OCI-LY1 (cell line): ENCODE measurements at regions not wholly inside any gene's neighbourhood (a gene's known extent, or its start where the extent isn't known, plus 50 kb on each side); places are given as distances from the start of the nearest gene placed in this dataset.

Experiments used
- H2AFZ ChIP-seq: fragments of 200-600 bp; sonication (generic), shearing (Covaris generic); 2 replicates; pipeline ENCODE4 v1.6.0; 2014; ENCODE audit warnings: antibody characterized with exemption, mild to moderate bottlenecking, low read length
- H3F3A ChIP-seq: fragments of 200-600 bp; sonication (generic), shearing (Covaris generic); 2 replicates; pipeline ENCODE4 v1.6.0; 2014; ENCODE audit warnings: mild to moderate bottlenecking, antibody characterized with exemption, low read length, moderate library complexity; ENCODE audit not compliant: insufficient read depth
- H3K27ac ChIP-seq: fragments of 200-600 bp; sonication (generic); 2 replicates; pipeline ENCODE4 v1.5.1; 2014; ENCODE audit warnings: low read length, mixed run types, mild to moderate bottlenecking, low read depth; ENCODE audit not compliant: poor library complexity, severe bottlenecking
- H3K27me3 ChIP-seq: fragments of 200-600 bp; sonication (generic); 2 replicates; pipeline ENCODE4 v1.6.0; 2014; ENCODE audit warnings: antibody characterized with exemption, mild to moderate bottlenecking, low read length, moderate library complexity; ENCODE audit not compliant: insufficient read depth
- H3K36me3 ChIP-seq: fragments of 200-600 bp; sonication (generic); 2 replicates; pipeline ENCODE4 v1.6.1; 2014; ENCODE audit warnings: mild to moderate bottlenecking, antibody characterized with exemption, low read length, moderate library complexity, mixed read lengths; ENCODE audit not compliant: insufficient read depth
- H3K4me1 ChIP-seq: fragments of 200-600 bp; sonication (generic); 2 replicates; pipeline ENCODE4 v1.5.1; 2014; ENCODE audit warnings: mild to moderate bottlenecking, low read length, moderate library complexity; ENCODE audit not compliant: insufficient read depth, severe bottlenecking
- H3K4me2 ChIP-seq: fragments of 200-600 bp; sonication (generic), shearing (Covaris generic); 2 replicates; pipeline ENCODE4 v1.6.1; 2014; ENCODE audit warnings: low read length
- H3K4me3 ChIP-seq: fragments of 200-600 bp; sonication (generic); 2 replicates; pipeline ENCODE4 v1.5.1; 2014; ENCODE audit warnings: low read length, low read depth, mild to moderate bottlenecking, mixed read lengths; ENCODE audit not compliant: poor library complexity, severe bottlenecking
- H3K79me2 ChIP-seq: fragments of 200-600 bp; shearing (Covaris generic); 2 replicates; pipeline ENCODE4 v1.6.1; 2016; ENCODE audit warnings: mixed run types, low read length, mixed read lengths; ENCODE audit not compliant: insufficient read depth
- H3K9ac ChIP-seq: fragments of 200-600 bp; sonication (generic), shearing (Covaris generic); 2 replicates; pipeline ENCODE4 v1.6.1; 2014; ENCODE audit warnings: mild to moderate bottlenecking, low read length, mixed read lengths
- H3K9me2 ChIP-seq: fragments of 200-600 bp; sonication (generic), shearing (Covaris generic); 2 replicates; pipeline ENCODE4 v1.6.1; 2014; ENCODE audit warnings: low read depth, mild to moderate bottlenecking, low read length, mixed read lengths
- H3K9me3 ChIP-seq: fragments of 200-600 bp; shearing (Covaris generic); 2 replicates; pipeline ENCODE4 v1.6.1; 2014; ENCODE audit warnings: low read length, mixed read lengths
- H4K20me1 ChIP-seq: fragments of 200-600 bp; sonication (generic), shearing (Covaris generic); 2 replicates; pipeline ENCODE4 v1.6.0; 2016; ENCODE audit warnings: mild to moderate bottlenecking, low read length; ENCODE audit not compliant: insufficient read depth
- EZH2 ChIP-seq: fragments of 200-600 bp; sonication (generic), shearing (Covaris generic); IDR thresholded peaks from 2 replicates; pipeline ENCODE4 v1.8.0; 2017; ENCODE audit warnings: borderline replicate concordance, mixed run types, mild to moderate bottlenecking, antibody characterized with exemption, low read length, moderate library complexity, mixed read lengths
- TF ChIP-seq, protein P1 (sequence below): fragments of 200-600 bp; sonication (generic), shearing (Covaris generic); IDR thresholded peaks from 2 replicates; pipeline ENCODE4 v1.5.1; 2017; ENCODE audit warnings: mild to moderate bottlenecking, antibody characterized with exemption, low read length, moderate library complexity, mixed read lengths

GRCh38 chr7:67817481-67817880 lies 820.8 kb downstream of the TYW1 start:
- Histone ChIP-seq H3K79me2 (no peaks in the 10 kb centered on the region), H3K27ac (no peak overlapping the region), H3K9ac (no peak overlapping the region), H3K9me3 (no peaks in the 10 kb centered on the region), H3K4me1 (no peaks in the 10 kb centered on the region), H3F3A (no peaks in the 10 kb centered on the region), H4K20me1 (no peaks in the 10 kb centered on the region), H3K4me3 (no peak overlapping the region), H3K27me3 (no peaks in the 10 kb centered on the region), H3K9me2 (no peaks in the 10 kb centered on the region), H3K4me2 (no peak overlapping the region), H2AFZ (no peak overlapping the region), H3K36me3 (no peaks in the 10 kb centered on the region)
- TF ChIP-seq EZH2, result no peak
- TF ChIP-seq, protein P1, sequence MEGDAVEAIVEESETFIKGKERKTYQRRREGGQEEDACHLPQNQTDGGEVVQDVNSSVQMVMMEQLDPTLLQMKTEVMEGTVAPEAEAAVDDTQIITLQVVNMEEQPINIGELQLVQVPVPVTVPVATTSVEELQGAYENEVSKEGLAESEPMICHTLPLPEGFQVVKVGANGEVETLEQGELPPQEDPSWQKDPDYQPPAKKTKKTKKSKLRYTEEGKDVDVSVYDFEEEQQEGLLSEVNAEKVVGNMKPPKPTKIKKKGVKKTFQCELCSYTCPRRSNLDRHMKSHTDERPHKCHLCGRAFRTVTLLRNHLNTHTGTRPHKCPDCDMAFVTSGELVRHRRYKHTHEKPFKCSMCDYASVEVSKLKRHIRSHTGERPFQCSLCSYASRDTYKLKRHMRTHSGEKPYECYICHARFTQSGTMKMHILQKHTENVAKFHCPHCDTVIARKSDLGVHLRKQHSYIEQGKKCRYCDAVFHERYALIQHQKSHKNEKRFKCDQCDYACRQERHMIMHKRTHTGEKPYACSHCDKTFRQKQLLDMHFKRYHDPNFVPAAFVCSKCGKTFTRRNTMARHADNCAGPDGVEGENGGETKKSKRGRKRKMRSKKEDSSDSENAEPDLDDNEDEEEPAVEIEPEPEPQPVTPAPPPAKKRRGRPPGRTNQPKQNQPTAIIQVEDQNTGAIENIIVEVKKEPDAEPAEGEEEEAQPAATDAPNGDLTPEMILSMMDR, result no peak

DNA sequence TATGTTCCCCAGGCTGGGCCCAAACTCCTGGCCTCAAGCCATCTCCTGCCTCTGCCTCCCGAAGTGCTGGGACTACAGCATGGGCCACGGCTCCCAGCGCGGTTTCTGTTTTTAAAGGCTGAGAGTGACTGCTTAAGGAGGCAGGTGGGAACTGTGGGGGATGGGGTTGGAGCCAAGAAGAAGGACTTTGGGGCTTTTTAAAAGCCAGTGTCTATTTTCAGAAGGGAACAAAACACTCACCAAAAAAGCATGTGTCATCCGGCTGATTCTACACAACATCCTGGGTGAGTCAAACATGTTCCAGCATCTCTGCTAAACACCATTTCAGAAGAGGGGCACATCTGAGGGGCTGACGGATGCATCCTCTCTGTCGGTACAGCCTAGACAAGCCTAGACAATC lies 824.5 kb downstream of the TYW1 start:
- Histone ChIP-seq H2AFZ (no peak overlapping the region), H3F3A (no peaks in the 10 kb centered on the region), H3K79me2 (no peaks in the 10 kb centered on the region), H3K4me1 (no peaks in the 10 kb centered on the region), H3K27ac (no peak overlapping the region), H3K9me3 (no peaks in the 10 kb centered on the region), H3K27me3 (no peaks in the 10 kb centered on the region), H3K36me3 (no peaks in the 10 kb centered on the region), H3K4me3 (no peak overlapping the region), H4K20me1 (no peaks in the 10 kb centered on the region), H3K4me2 (no peak overlapping the region), H3K9ac (no peak overlapping the region), H3K9me2 (no peaks in the 10 kb centered on the region)
- no peak for TF ChIP-seq EZH2
- TF ChIP-seq, protein P1, result no peak

GRCh38 chr7:67823345-67823744 lies 826.7 kb downstream of the TYW1 start:
- no peak overlapping the region for H3K9ac ChIP-seq
- TF ChIP-seq EZH2, result no peak
- TF ChIP-seq, protein P1, result no peak
- no peaks in the 10 kb centered on the region for H3K9me2 ChIP-seq
- H3K36me3 ChIP-seq, result no peaks in the 10 kb centered on the region
- H4K20me1 ChIP-seq, result no peaks in the 10 kb centered on the region
- H3K9me3 ChIP-seq, result no peaks in the 10 kb centered on the region
- H3K4me3 ChIP-seq, result no peak overlapping the region
- H3K4me1 ChIP-seq, result no peaks in the 10 kb centered on the region
- no peak overlapping the region for H3K4me2 ChIP-seq
- H3K27me3 ChIP-seq, result no peaks in the 10 kb centered on the region; the same call in 1 of the 2 replicates
- H3K27ac ChIP-seq, result no peak overlapping the region
- no peaks in the 10 kb centered on the region for H3K79me2 ChIP-seq
- no peaks in the 10 kb centered on the region for H3F3A ChIP-seq
- no peak overlapping the region for H2AFZ ChIP-seq
